Esophagus squamous epithelium (tissue), 4 donors: ENCODE measurements at regions not wholly inside any gene's neighbourhood (a gene's known extent, or its start where the extent isn't known, plus 50 kb on each side); places are given as distances from the start of the nearest gene placed in this dataset.
"Not testable (repeated sequence)": the region's sequence is repeated elsewhere in the genome, so short reads cannot be mapped to it uniquely, and the experiment has no call there.

Experiments
- POLR2A ChIP-seq, 4 donors: fragments of 450-650 bp; IDR thresholded peaks; one replicate each; pipeline ENCODE4 v1.6.1; 2017; ENCODE audit warnings: antibody characterized with exemption in 4 of 4, mild to moderate bottlenecking in 4 of 4, moderate library complexity in 3 of 4
- TF ChIP-seq, protein P1 (sequence below), 6 experiments: fragments of 450-650 bp in 4 of 6; fragments of 200-600 bp in 2 of 6; sonication (generic) in 2 of 6; IDR thresholded peaks; one replicate each; pipeline ENCODE4 v1.5.1; 2016 to 2019; ENCODE audit warnings: antibody characterized with exemption in 6 of 6, mild to moderate bottlenecking in 4 of 6, moderate library complexity in 4 of 6

DNA sequence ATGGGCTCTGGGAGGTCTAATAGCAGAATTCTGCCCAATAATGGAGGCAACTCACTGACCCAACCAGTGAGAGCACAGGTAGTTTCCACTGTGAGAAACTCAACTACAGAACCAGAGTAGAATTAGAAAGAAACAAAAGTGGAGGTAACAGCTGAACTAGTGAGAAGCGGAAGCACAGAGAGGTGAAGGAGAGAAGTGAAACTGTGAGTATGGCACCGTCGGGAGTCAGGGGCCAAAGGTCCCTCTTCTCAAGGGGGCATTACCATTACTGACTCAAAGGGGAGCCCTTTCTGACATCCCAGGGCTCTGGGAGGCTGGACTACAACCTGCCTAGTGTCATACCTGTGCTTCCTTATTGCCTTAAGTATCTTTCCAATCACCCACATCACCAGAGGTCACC lies 198.3 kb downstream of the TP53TG3F start:
- TF ChIP-seq, protein P1, sequence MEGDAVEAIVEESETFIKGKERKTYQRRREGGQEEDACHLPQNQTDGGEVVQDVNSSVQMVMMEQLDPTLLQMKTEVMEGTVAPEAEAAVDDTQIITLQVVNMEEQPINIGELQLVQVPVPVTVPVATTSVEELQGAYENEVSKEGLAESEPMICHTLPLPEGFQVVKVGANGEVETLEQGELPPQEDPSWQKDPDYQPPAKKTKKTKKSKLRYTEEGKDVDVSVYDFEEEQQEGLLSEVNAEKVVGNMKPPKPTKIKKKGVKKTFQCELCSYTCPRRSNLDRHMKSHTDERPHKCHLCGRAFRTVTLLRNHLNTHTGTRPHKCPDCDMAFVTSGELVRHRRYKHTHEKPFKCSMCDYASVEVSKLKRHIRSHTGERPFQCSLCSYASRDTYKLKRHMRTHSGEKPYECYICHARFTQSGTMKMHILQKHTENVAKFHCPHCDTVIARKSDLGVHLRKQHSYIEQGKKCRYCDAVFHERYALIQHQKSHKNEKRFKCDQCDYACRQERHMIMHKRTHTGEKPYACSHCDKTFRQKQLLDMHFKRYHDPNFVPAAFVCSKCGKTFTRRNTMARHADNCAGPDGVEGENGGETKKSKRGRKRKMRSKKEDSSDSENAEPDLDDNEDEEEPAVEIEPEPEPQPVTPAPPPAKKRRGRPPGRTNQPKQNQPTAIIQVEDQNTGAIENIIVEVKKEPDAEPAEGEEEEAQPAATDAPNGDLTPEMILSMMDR (IDR thresholded peaks at IDR 0.05): not testable (repeated sequence)
- not testable (repeated sequence) for TF ChIP-seq POLR2A (IDR thresholded peaks at IDR 0.05)
